ENCODE measurements at regions not wholly inside any gene's neighbourhood (a gene's known extent, or its start where the extent isn't known, plus 50 kb on each side); places are given as distances from the start of the nearest gene placed in this dataset.
"Not testable (repeated sequence)": the region's sequence is repeated elsewhere in the genome, so short reads cannot be mapped to it uniquely, and the experiment has no call there.

DNA sequence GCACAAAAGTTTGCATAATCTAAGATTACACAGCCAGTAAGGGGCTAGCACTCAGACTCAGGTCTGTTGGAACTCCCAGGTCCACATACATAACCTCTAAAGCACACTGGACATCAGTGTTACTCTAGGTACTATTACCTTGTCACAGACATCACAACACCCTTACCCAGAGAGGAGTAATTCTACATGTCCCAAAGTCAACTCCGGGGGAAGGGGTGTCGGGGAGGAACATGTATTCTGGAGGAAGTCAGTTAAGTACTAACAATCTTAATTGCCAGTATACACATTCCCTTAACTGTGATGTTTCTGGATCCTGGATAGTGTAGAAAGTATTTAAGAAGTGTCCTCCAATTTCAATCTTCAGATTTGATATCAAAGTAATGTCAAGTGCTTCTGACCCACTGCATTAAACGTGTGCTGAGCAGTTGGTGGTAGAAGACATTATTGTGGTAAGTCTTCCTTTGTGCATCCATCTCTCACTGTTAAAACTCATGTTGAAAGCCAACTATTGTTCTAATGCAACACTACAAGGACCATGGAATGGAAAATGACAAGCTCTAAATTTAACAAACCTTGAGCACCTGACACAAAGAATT is 155.4 kb downstream of the CRPPA start:
- DNase-seq, result no peak

DNA sequence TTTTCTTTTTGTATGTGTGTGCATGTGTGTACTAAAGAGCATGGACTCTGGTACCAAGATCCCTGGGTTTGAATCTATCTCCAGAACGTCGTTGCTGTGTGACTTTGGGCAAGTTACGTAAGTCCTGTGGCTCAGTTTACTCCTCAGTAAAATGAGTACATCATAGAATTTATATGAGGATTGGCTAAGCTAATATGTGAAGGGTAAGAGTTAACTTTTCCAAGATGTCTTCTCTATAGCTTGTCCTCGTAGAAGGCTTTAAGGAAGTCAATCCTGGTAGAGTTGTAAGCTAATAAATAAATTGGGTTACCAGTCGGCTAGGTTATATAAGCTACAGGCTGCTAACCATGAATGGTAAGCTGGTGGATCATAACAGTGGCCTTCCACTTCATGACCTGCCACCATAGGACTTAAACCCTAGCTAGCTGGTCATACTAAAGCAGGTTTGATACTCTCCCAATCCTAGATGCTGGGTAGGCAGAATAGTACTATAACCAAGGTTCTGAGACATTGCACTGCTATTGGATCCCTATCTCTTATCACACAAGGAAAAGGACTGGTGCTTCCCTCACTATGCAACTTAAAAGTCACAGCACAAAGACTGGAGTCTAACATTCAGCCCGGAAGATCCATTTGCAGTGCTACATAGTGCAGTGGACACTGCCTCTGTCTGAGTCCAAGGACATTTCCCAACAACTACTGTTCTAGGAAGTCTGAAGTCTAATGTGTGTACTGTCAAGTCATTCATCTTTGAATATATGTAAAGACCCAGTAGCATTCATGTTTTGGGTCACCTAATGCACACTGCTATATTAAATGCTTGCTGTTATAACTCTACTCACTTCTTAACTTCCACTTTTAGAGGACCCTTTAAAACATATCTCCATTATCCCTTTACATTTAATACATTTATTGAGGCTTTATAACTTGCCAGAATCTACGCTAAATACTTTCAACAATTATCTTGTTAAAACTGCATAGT is 156.2 kb downstream of the CRPPA start:
- DNase-seq, result no peak

DNA sequence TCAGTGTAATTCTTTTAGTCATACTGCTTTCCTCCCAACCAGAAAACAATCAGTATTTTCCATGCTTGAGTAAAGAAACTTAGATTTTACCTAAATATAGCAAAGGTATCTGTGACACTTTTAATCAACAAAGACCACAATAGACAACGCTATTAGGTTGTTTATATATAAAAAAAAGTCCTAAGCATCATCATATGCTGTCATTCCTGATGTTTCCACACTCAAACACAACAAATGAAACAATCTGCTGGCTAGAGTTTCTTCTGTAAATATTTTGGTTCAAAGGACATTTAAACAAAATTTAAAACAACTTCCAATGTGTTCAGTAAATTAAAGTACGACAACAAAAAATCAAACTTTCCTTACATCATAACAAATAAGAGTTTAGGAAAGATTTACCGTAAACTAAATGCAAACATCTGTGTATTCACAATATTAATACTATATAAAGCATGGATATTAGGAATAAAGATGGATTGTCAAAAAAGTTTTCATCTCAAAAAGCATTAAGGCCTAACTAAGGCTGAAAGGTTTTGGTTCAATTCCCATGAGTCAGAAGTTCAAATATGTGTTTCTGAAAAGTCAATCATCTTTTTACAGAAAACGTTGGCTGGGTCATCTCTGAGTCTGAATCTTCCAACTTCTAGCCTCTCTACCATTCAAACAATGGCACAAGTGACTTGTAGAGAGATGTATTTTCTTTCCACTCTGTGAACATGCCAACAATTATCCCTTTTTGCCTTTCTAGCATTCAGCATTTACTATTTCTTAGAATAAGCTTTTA is 157.1 kb downstream of the CRPPA start:
- DNase-seq, result no peak

DNA sequence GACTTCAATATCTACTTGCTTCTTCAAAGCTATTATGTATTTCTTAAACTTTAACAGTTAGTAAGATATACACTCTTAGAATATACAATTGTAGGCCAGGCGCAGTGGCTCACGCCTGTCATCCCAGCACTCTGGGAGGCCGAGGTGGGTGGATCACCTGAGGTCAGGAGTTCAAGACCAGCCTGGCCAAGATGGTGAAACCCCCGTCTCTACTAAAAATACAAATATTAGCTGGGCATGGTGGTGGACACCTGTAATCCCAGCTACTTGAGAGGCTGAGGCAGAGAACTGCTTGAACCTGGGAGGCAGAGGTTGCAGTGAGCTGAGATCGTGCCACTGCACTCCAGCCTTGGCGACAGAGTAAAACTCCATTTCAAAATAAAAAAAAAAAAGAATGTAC is 158.0 kb downstream of the CRPPA start:
- DNase-seq, result not testable (repeated sequence)

DNA sequence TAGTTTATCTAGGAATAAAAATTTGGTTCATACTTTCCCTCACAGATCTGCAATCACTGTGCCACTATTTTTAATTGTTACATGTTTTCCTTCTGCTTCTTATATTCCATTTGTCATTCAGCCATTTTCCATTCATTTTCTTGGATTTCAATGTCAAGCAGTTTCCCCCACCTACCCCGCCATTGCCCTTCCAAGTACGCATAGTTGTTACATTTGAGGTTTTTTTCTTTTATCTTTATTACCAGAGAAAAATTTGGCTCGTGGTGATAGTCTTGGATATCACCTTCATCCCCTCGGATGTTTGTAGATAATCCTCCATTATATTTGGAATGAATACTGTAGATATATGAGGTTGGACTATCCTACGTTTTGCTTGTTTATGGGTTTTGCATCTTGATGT is 159.7 kb downstream of the CRPPA start:
- DNase-seq, result no peak

DNA sequence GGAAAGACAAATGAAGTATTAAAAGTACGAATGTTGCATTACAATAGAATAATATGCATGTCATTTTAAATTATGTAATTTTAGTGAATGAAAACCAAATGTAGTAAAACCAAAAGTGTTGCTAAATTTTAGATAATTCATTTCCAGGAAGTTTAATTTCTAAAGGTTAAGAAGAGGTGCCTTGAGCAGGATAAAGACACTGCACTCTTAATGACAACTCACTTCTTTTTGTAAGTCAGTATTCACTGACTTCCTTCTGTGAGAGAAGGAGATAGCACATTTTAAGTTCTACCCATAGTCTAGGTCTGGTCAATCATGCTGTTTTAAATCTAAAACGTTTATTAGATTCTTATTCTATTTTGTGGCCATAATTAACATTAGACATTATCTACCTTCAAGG is 160.2 kb downstream of the CRPPA start:
- DNase-seq, result no peak

DNA sequence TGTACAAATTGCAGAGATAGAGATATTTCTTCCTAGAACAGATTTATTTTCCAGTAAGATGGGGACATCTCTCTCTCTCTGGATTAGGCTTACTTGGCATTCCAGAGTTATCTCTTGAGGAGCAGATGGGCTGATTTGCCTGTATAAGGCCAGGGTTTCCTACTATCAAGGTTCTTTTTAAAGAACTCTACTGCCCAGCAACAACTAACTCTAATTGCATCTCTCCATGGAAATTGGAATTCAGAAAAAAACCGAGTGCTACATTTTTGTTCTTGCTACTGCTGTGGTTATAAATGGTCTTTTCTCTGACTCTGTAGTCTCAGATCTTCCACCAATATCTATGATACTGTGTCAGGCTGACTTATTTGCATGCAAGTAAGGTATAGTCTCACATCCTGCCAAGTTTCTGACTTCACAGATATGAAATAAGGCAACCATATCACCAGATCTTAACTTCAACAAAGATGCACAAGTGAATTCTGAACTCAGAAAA is 161.1 kb downstream of the CRPPA start:
- DNase-seq, result no peak

DNA sequence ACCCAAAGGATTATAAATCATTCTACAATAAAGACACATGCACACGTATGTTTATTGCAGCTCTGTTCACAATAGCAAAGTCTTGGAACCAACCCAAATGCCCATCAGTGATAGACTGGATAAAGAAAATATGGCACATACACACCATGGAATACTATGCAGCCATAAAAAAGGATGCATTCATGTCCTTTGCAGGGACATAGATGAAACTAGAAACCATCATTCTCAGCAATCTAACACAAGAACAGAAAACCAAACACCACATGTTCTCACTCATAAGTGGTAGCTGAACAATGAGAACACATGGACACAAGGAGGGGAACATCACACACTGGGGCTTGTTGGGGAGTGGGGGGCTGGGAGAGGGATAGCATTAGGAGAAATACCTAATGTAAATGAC is 164.9 kb downstream of the CRPPA start:
- not testable (repeated sequence) for DNase-seq

DNA sequence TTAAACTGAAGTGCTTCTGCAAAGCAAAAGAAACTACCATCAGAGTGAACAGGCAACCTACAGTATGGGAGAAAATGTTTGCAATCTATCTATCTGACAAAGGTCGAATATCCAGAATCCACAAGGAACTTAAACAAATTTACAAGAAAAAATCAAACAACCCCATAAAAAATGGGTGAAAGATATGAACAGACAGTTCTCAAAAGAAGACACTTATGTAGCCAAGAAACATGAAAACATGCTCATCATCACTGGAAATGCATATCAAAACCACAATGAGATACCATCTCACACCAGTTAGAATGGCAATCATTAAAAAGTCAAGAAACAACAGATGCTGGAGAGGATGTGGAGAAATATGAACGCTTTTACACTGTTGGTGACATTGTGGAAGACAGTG is 165.4 kb downstream of the CRPPA start:
- not testable (repeated sequence) for DNase-seq

DNA sequence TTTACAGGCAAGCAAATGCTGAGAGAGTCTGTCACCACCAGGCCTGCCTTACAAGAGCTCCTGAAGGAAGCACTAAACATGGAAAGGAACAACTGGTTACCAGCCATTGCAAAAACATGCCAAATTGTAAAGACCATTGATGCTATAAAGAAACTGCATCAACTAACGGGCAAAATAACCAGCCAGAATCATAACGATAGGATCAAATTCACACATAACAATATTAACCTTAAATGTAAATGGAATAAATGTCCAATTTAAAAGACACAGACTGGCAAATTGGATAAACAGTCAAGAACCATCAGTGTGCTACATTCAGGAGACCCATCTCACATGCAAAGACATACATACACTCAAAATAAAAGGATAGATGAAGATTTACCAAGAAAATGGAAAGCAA is 170.7 kb downstream of the CRPPA start:
- not testable (repeated sequence) for DNase-seq

DNA sequence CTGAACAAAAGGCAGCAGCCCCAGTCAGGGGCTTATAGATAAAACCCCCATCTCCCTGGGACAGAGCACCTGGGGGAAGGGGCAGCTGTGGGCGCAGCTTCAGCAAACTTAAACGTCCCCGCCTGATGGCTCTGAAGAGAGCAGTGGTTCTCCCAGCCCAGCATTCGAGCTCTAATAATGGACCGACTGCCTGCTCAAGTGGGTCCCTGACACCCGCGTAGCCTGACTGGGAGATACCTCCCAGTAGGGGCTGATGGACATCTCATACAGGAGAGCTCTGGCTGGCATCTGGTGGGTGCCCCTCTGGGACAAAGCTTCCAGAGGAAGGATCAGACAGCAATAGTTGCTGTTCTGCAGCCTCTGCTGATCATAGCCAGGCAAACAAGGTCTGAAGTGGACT is 172.1 kb downstream of the CRPPA start:
- DNase-seq, result not testable (repeated sequence)

DNA sequence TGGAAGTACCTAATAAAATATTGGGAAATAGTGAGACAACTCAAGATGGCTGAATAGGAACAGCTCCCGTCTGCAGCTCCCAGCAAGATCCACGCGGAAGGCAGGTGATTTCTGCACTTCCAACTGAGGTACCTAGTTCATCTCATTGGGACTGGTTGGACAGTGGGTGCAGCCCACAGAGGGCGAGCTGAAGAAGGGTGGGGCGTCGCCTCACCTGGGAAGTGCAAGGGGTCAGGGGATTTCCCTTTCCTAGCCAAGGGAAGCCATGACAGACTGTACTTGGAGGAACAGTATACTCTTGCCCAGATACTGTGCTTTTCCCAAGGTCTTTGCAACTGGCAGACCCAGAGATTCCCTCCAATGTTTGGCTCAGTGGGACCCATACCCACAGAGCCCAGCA is 172.8 kb downstream of the CRPPA start:
- not testable (repeated sequence) for DNase-seq

DNA sequence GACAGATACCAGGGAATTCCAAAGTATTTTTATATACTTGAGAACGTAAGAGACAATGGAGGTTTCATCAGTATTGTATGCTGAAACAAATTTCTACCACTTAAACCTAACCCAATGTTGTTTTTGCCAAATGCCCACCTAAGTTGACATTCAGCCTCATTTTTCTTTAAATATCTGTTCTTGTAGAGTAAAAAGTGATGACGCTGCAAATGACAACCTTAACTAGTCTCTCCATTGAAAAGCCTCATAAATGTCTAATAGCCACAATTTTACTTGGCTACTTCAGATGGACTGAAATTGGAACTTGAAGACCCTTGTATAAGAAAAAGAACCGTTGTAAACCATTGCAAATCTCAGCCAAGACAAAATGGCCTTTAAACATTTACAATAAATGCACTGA is 176.9 kb downstream of the CRPPA start:
- DNase-seq, result no peak

DNA sequence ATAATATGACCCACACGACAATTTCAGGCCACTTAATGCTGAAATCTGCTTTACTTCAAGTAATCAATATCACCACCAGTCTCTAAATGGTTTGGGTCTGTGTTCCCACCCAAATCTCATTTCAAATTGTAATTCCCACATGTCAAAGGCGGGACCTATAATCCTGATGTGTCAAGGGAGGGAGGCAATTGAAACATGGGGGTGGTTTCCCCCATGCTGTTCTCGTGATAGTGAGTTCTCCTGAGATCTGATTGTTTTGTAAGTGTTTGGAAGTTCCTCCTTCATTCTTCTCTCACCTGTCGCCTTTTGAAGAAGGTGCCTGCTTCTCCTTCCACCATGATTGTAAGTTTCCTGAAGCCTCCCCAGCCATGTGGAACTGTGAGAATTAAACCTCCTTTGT is 178.4 kb downstream of the CRPPA start:
- DNase-seq, result no peak

DNA sequence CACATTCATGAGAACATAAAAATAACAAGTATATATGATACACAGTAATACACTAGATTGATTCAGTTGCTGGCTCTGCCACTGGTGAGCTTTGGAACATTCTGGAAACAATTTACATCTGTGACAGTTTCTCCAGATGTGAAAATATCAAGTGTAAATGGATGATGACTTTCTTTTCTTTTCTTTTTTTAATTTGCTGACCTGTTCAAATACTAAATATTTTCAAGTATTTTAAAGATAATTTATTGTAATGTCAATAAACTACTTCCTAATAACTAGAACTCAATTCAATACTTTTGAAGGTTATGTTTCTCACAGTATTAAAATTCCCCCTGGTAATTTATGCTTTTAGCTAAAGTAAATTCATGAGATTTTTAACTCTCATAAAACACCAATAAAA is 180.3 kb downstream of the CRPPA start:
- DNase-seq, result no peak

DNA sequence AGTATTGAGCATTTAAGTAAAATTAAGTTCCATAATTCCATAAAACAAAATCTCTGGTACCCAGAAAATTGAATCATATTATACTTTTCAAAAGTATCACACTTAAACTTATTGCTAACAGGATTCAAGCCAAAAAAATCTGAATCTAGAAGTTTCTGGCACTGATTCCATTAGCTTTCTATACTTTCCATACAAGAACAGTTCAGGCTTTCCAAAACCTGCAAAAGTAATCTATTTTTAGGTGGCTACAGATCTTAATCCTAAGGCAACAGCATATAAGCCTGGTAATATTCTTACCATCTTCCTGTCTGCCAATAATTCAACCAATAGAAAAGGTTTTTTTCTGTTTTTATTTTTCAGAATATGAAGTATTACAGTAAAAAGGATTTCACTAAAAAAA is 185.0 kb downstream of the CRPPA start:
- DNase-seq, result no peak

DNA sequence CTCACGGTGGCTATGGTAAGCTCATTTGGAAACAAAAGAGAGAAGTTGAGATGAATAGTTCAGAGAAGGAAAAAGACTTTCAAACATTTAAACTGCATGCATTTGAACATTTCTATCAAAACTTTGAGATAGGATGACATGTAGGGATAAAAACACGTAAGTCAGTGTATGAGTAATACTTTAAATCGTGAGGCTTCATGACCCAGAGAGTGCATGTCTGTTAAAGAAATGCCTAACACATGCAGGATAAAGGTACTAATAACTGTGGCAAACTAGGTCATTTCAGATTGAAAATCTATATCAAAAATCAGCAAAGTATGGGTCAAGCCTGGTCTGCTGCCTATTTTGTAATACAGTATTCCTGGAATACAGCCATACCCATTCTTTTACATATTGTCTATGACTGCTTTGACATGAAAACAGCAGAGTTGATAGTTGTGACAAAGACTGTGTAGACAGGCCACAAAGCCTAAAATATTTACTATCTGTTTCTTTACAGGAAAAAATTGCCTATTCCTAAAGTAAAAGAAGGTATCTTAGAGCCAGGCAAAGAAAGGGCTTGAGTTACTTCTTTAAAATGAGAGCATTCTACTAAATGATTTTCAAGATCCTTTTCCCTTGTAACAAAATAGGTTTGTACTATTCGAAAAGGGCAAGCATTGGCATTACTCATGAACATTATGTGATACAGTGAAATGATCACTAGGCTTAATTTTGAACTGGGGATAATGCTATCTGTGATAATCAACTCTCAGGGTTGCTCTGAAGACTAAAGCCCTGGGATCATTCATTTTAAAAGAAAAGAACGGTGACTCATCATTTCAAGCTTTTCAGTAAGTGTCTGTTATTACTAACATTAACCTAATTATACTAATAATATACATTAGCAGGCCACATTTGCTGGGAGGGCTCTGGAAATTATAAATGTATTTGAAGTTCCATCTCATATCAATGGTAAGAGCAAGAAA is 185.9 kb downstream of the CRPPA start:
- no peak for DNase-seq

DNA sequence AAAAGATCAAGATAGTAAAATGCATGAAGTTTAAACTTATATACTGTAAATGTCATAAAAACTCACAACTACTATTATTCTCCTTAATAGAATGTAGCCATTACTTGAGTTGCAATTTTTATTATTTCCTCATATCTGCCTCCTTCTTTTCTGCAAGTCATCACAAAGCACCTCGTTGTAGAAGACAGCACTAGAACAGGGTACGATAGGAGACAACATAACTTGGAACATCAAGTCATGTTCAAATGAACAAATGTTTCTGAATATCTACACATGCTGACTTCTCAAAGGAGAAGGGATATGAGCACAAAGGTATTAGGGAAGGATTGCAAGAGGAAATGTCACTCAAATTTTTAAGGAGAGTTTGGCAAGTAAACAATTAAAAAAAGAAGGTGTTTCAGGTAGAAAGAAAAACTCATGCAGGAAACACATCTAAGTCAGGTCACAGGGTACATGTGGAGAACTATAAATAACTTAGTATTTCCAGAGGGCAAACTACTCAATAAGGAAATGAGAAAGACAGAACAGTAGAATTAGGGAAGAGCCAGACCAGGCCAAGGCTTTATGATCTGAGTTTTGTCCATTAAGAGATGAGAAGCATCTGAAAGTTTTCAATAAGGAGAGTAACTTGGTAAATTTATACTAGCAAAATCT is 186.7 kb downstream of the CRPPA start:
- no peak for DNase-seq

DNA sequence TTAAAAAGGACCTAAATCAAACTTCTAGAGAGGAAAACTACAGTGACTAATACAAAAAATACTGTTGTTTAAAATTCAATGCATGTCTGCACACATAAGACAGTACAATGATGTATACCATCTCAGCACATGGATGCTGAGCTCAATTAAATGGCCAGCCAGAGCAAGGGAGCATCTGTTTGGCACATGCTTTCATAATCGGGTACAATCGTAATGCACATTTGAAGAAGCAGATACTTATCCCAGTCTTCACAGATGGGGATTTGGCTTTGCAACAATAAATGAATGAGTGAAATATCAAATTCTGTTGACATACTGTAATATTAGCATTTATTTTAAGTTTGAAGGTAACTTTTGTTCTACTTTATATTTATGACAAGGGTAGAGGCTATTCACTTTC is 187.8 kb downstream of the CRPPA start:
- DNase-seq, result peak; percentile 61

DNA sequence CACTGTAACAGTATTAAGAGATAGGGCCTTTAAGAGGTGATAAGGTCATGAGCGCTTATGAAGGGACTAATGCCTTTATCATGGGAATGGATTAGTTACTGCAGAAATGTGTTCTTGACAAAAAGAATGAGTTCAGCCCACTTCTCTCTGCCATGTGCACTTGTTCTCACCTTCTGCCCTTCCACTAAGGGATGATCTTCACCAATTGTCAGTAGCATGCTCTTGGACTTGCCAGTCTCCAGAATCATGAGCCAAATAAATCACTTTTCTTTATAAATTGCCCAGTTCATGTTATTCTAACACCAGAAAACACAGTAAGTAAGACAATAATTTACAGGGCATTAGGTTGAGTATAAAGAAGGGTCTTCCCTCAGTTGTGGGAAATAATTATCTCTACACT is 189.1 kb downstream of the CRPPA start:
- no peak for DNase-seq
